ENCODE measurements at regions not wholly inside any gene's neighbourhood (a gene's known extent, or its start where the extent isn't known, plus 50 kb on each side); places are given as distances from the start of the nearest gene placed in this dataset.

DNA sequence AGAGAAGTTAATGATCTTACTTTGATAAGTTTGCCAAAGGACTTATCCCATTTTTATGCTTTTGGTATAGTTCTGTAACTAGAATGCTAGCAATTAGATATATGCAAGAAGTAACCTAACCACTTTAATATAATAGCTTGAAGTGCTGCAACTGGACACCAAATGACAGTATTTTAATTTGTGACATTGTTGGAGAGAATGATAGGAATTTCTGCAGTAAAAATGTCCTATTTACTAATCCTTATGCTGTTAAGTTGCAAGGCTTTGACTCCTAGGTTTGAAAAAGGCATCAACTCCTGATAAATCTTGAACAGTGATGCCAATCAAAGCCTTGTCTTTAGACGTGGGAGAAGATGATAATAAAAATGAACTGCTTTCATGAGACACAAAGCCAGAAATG lies 726.0 kb upstream of the GJE1 start:
- Histone ChIP-seq H3K27ac (no peak overlapping the region), H3K4me3 (no peak overlapping the region)
- TF ChIP-seq, protein P1, sequence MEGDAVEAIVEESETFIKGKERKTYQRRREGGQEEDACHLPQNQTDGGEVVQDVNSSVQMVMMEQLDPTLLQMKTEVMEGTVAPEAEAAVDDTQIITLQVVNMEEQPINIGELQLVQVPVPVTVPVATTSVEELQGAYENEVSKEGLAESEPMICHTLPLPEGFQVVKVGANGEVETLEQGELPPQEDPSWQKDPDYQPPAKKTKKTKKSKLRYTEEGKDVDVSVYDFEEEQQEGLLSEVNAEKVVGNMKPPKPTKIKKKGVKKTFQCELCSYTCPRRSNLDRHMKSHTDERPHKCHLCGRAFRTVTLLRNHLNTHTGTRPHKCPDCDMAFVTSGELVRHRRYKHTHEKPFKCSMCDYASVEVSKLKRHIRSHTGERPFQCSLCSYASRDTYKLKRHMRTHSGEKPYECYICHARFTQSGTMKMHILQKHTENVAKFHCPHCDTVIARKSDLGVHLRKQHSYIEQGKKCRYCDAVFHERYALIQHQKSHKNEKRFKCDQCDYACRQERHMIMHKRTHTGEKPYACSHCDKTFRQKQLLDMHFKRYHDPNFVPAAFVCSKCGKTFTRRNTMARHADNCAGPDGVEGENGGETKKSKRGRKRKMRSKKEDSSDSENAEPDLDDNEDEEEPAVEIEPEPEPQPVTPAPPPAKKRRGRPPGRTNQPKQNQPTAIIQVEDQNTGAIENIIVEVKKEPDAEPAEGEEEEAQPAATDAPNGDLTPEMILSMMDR (IDR thresholded peaks at IDR 0.05), result no peak
- DNase-seq (ENCODE audit: low spot score), result no peak

DNA sequence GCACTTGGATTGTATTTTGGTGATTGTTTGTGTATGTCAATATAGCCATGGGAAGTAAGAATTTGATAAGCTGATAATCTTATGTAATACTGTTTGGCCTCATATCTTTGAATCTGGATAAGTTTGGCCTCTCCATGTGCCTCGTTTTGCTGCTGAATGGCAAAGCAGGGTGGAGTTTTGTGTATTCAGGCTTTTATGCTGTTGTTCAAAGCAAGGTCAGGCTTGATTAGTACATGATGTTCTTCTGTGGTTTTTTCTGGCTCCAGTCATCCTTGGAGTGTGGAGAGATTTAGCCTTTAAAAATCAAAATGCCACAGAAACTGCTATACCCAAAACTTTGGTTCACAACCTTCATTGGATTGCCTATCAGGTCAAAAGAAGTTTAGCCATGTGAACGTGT lies 728.9 kb upstream of the GJE1 start:
- DNase-seq (ENCODE audit: low spot score), result no peak
- Histone ChIP-seq H3K4me3 (no peak overlapping the region), H3K27ac (peak overlapping the region; percentile 45 to 78)
- TF ChIP-seq, protein P1 (IDR thresholded peaks at IDR 0.05), result no peak

DNA sequence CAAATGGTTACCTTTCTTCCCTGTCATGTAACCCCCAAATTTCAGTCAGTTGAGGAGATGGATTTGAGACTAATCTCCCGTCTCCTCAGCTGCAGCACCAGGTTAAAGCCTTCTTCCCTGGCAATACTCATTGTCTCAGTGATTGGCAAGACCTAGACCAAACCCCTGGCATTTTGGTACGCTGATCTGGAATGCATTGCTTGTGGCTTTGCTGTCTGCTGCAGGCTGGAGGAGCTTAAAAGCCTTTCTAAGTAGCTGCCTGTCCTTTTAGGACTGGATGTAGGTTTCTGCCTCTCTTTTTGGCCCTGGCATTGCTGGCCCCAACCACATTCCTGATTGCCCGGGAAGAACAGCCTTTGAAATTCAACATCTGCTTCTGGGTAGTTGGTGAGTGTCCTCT lies 729.6 kb upstream of the GJE1 start:
- Histone ChIP-seq H3K4me3 (no peak overlapping the region), H3K27ac (peak overlapping the region; percentile 45 to 78)
- TF ChIP-seq, protein P1 (IDR thresholded peaks at IDR 0.05), result no peak
- no peak for DNase-seq (ENCODE audit: low spot score)

DNA sequence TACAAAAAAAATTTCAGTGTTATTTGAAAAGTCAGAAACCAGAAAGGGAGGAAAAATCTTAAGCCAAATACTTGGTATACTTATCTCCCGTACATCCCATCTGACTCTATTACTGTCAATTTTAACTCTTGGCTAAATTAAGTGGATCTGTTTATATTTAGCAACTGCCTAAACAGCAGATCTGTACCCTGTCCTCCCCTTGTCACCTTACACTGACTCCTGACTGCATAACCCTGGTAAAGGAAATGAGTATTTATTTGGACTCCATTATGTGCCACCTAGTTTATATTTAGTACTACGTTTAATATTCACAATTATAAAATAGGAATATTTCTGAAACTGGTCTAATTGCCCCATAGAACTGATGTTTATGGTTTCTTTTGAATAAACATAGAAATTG lies 730.2 kb upstream of the GJE1 start:
- no peak for DNase-seq (ENCODE audit: low spot score)
- no peak overlapping the region for H3K4me3 ChIP-seq
- peak overlapping the region; percentile 45 to 78 for H3K27ac ChIP-seq
- TF ChIP-seq, protein P1 (IDR thresholded peaks at IDR 0.05), result no peak

DNA sequence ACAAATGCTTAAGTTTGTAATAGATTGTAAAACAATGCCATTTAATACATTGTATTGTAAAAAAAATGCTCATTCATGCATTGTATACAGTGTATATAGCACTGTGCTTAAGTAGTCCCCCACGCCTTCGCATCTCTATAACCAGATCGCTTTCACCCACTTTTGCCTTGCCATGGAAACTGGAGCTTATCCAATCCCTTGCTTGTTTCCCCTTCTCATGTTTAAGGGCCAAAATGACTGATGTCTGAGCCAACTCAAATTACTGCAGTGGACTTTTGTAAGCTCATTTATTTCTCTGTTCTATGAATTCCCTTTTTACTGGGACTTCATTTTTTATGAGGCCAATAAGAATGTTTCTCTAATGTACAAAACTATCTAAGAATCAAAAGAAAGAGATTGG lies 730.9 kb upstream of the GJE1 start:
- DNase-seq (ENCODE audit: low spot score), result no peak
- TF ChIP-seq, protein P1 (IDR thresholded peaks at IDR 0.05), result no peak
- Histone ChIP-seq H3K27ac (peak overlapping the region; percentile 13 to 43), H3K4me3 (no peak overlapping the region)

DNA sequence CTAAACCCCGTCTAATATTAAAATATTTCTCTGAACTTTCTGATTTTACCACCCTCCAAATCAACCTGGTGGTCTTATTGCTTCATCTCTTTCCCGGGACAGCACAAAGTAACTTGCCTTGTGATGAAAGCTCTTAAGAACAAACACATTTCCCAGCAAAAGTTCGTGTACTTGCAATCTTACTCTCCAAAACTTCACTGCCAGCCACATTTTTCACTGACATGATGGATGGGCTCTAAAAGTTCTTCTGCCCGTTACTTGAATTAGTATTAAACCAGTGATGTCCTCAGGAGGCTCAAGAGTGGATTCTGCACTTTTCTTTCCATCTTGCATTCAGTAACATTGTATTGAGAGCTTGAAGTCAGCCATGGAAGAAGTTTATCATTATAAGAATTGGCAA lies 731.6 kb upstream of the GJE1 start:
- H3K4me3 ChIP-seq, result no peak overlapping the region
- H3K27ac ChIP-seq, result peak overlapping the region; percentile 13 to 43
- TF ChIP-seq, protein P1 (IDR thresholded peaks at IDR 0.05), result no peak
- DNase-seq (ENCODE audit: low spot score), result no peak

DNA sequence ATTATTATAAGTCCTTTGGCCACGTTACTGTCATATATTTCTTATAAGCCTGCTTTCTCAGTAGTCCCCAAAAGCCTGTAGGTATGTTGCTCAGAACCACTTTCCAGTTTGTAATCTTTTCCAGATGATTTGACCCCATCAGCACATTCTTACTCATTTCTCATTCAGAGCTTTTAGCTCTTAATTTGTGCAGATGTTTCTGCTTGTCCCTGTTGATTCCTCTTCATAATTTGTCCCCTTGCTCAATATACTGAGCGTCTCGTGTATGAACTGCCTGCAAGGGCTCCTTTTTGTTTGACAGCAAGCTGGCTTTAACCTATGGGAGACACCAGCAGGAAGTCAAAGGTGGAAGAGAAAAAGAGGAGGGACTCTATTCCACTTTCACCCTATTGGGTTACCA lies 733.8 kb upstream of the GJE1 start:
- no peak for DNase-seq (ENCODE audit: low spot score)
- H3K4me3 ChIP-seq, result no peak overlapping the region
- no peak overlapping the region for H3K27ac ChIP-seq
- TF ChIP-seq, protein P1 (IDR thresholded peaks at IDR 0.05), result no peak

All from coronary artery (tissue), 2 donors.